ENCODE measurements at regions not wholly inside any gene's neighbourhood (a gene's known extent, or its start where the extent isn't known, plus 50 kb on each side); places are given as distances from the start of the nearest gene placed in this dataset.

GRCh38 chr2:13581471-13581870 is 864.7 kb downstream of the TRIB2 start:
- TF ChIP-seq EZH2 (IDR thresholded peaks at IDR 0.05; ENCODE audit: borderline replicate concordance, insufficient read depth, low read depth, low read length, poor library complexity, severe bottlenecking) (no peak), CTCF (IDR thresholded peaks at IDR 0.05) (no peak)

All from B cell (primary cell).